ENCODE measurements at regions not wholly inside any gene's neighbourhood (a gene's known extent, or its start where the extent isn't known, plus 50 kb on each side); places are given as distances from the start of the nearest gene placed in this dataset.
"Not testable (repeated sequence)": the region's sequence is repeated elsewhere in the genome, so short reads cannot be mapped to it uniquely, and the experiment has no call there.

DNA sequence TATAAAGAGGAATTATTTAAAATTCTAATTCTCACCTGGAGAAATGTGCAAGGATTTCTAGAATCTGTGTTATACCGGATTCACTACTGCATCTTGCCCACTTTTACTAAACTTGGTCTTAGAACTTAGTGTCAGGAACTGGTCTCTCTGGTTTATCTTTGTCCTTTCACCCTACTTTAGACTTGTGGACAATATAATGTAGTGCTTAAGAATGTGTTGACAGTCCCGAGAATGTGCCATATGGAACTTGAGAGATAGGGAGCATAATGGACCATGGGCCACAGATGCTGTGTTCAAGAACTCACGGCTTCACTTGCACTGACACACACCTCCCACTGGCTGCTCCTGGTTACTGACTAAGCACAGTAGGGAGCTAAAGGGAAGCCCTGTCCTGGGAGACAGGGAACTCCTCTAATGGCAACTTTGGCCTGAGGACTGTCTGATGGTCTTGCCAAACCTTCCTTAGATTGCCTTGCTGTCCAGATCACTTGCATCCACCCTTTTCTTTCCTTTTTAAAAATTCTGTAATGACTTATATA is 476.0 kb upstream of the CHD1 start:
- not testable (repeated sequence) for H3K36me3 ChIP-seq; H3K9me3 ChIP-seq; DNase-seq (ENCODE audit: low spot score); H3K4me3 ChIP-seq; H3K27me3 ChIP-seq; H3K4me1 ChIP-seq; H3K27ac ChIP-seq

DNA sequence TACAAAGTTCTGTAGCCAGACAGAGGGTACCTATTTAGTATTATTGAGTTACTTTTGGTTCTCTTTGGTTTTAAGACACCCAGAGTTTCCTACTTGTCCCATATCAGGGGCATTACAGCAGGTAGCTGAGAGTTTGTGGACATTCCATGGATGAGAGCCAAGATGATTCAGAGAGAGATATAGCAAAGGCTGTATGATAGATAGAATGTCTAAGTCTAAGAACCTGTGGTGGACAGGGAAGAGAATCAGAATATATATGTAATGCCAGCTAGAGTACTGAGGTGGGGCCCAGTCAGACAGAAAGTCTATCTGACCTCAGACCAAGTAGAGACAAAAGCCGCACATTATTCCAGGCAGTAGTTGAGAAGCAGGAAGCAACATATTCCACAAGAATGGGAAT is 471.8 kb upstream of the CHD1 start:
- not testable (repeated sequence) for H3K4me3 ChIP-seq; DNase-seq (ENCODE audit: low spot score); H3K27ac ChIP-seq; H3K4me1 ChIP-seq; H3K9me3 ChIP-seq; H3K27me3 ChIP-seq; H3K36me3 ChIP-seq

DNA sequence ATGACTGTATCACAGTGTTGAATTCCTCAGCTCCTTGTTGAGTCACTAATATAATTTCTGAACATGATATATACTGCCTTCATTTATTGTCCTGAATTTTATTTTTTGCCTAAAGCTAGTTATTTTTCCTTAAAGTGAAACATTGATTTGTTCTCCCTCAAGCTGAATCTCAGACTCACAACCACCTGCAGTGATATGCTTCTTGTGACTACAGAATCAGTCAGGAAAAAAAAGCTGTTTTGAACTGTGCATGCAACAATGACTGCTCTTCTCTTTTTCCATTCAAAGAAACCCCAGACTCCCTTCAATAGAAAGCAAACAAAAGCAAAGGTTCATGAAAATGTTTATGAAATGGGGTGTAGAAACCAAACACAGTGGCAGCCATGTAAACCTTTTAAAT is 470.2 kb upstream of the CHD1 start:
- no peak for DNase-seq (ENCODE audit: low spot score)
- Histone ChIP-seq H3K27me3 (no peaks in the 10 kb centered on the region), H3K36me3 (no peaks in the 10 kb centered on the region), H3K4me1 (no peaks in the 10 kb centered on the region), H3K27ac (no peak overlapping the region), H3K9me3 (peaks cover 0 to 10% of the 10 kb centered on the region in 2 donors), H3K4me3 (no peak overlapping the region)
- TF ChIP-seq, protein P1, sequence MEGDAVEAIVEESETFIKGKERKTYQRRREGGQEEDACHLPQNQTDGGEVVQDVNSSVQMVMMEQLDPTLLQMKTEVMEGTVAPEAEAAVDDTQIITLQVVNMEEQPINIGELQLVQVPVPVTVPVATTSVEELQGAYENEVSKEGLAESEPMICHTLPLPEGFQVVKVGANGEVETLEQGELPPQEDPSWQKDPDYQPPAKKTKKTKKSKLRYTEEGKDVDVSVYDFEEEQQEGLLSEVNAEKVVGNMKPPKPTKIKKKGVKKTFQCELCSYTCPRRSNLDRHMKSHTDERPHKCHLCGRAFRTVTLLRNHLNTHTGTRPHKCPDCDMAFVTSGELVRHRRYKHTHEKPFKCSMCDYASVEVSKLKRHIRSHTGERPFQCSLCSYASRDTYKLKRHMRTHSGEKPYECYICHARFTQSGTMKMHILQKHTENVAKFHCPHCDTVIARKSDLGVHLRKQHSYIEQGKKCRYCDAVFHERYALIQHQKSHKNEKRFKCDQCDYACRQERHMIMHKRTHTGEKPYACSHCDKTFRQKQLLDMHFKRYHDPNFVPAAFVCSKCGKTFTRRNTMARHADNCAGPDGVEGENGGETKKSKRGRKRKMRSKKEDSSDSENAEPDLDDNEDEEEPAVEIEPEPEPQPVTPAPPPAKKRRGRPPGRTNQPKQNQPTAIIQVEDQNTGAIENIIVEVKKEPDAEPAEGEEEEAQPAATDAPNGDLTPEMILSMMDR (IDR thresholded peaks at IDR 0.05) = no peak

DNA sequence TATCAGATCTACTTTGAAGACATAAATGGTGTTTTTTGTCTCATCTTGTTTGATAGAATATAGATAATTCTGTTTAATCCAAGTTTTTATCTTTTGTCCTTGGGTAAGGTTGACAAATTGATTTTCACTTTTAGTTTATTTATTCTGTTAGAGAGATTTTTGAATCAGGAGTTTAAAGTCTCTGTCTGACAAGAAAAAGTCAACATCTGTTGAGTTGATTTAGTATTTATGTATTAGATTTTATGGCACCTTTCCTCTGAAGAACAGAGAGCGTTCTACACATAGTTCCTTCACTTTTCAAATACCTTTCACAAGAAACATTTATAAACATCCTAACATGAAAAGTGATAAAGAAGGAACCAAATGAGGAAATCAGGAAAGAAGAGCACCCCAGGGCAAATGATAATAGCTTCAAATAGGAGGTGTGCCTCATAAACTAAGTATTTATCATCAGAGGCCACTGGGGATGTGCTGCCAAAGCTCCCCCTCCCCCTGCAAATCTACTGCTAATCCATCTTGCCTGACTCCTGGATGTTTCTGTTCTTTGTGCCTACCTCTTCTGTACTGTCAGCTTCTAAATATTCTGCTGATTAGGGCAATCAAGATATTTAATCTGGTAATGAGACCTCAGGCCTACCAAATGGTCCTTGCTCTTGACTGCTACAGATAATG is 457.7 kb upstream of the CHD1 start:
- H3K36me3 ChIP-seq = no peaks in the 10 kb centered on the region
- DNase-seq (ENCODE audit: low spot score) = no peak
- no peak overlapping the region for H3K4me3 ChIP-seq
- H3K4me1 ChIP-seq = no peaks in the 10 kb centered on the region
- no peaks in the 10 kb centered on the region for H3K27me3 ChIP-seq
- no peak overlapping the region for H3K27ac ChIP-seq
- TF ChIP-seq, protein P1 (IDR thresholded peaks at IDR 0.05) = no peak
- peaks cover 0 to 16% of the 10 kb centered on the region in 2 donors for H3K9me3 ChIP-seq

DNA sequence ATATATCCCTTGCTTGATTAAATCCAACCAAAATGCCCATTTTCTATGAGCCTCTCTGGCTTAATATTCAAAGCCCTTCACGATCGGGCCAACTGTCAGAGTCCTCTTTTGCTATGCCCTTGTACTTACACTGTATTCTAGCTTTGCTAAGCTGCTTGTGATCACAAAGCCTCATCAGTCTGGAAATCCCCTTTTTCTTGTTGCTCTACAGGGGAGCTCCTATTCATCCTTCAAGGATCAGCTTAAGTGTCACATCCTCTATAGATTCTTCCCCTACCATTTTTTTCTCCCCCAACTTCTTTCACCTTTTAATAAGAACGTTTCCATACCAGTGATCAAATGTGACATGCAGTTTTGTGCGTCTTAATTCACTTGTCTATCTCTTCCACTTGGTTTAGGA is 450.4 kb upstream of the CHD1 start:
- no peaks in the 10 kb centered on the region for H3K4me1 ChIP-seq

DNA sequence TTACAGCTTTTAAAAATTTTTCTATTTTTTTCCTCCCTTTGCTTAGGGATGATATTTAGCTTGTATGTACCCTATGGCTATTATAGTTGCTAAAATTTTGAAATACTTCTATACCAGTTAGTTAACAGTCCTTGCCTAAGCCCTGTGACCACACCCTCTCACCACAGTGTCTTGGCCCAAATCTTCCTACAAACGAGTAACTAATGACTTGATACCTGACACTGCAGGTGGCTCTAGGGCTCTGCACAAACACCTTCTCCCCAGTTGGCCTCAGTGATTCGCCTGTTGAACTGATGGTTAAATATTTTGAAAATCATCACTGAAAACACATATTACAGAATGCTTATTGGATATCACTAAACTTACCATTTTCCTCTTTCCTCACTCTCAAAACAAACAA is 449.6 kb upstream of the CHD1 start:
- DNase-seq (ENCODE audit: low spot score) = no peak
- H3K27ac ChIP-seq = no peak overlapping the region
- no peaks in the 10 kb centered on the region for H3K27me3 ChIP-seq
- H3K9me3 ChIP-seq = peaks cover 0 to 10% of the 10 kb centered on the region in 2 donors
- no peak overlapping the region for H3K4me3 ChIP-seq
- H3K36me3 ChIP-seq = no peaks in the 10 kb centered on the region
- TF ChIP-seq, protein P1 (IDR thresholded peaks at IDR 0.05) = no peak
- H3K4me1 ChIP-seq = no peaks in the 10 kb centered on the region

More for the DNA sequence above, 450.4 kb upstream of the CHD1 start:
- no peaks in the 10 kb centered on the region for H3K27me3 ChIP-seq
- no peaks in the 10 kb centered on the region for H3K36me3 ChIP-seq
- H3K27ac ChIP-seq = no peak overlapping the region
- no peak overlapping the region for H3K4me3 ChIP-seq
- DNase-seq (ENCODE audit: low spot score) = no peak
- TF ChIP-seq, protein P1 (IDR thresholded peaks at IDR 0.05) = no peak
- peaks cover 0 to 16% of the 10 kb centered on the region in 2 donors for H3K9me3 ChIP-seq

All from right atrium auricular region (tissue), 2 donors.